ENCODE measurements at regions not wholly inside any gene's neighbourhood (a gene's known extent, or its start where the extent isn't known, plus 50 kb on each side); places are given as distances from the start of the nearest gene placed in this dataset.
"Not testable (repeated sequence)": the region's sequence is repeated elsewhere in the genome, so short reads cannot be mapped to it uniquely, and the experiment has no call there.

GRCh38 chr18:5704847-5705246 is 161.1 kb upstream of the EPB41L3 start:
- TF ChIP-seq CTCF (IDR thresholded peaks at IDR 0.05; ENCODE audit: partially characterized antibody, unreplicated experiment), result no peak
- no peak overlapping the region for H3K27ac Mint-ChIP-seq (ENCODE audit: unreplicated experiment)
- DNase-seq, result no peak
- H3K4me3 Mint-ChIP-seq (ENCODE audit: unreplicated experiment), result no peak overlapping the region
- H3K36me3 Mint-ChIP-seq (ENCODE audit: unreplicated experiment), result no peaks in the 10 kb centered on the region
- peaks cover 12% of the 10 kb centered on the region for H3K4me1 Mint-ChIP-seq (ENCODE audit: low read depth, unreplicated experiment)
- peaks cover 4% of the 10 kb centered on the region for H3K27me3 Mint-ChIP-seq (ENCODE audit: unreplicated experiment)
- H3K9me3 Mint-ChIP-seq (ENCODE audit: unreplicated experiment), result no peaks in the 10 kb centered on the region

DNA sequence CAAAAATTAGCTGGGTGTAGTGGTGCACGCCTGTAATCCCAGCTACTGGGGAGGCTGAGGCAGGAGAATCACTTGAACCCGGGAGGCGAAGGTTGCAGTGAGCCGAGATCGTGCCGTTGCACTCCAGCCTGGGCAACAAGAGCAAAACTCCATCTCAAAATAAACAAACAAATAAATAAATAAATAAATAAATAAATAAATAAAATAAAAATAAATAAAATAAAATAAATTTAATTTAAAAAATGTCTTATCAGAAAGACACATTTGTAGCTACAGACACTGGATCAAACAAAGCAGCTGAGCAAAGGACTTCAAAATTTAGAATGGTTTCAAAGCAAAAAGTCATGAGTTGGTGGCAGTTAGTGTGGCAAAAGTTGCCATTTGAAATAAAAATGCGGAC is 158.2 kb upstream of the EPB41L3 start:
- not testable (repeated sequence) for H3K36me3 Mint-ChIP-seq (ENCODE audit: unreplicated experiment); H3K9me3 Mint-ChIP-seq (ENCODE audit: unreplicated experiment); H3K27ac Mint-ChIP-seq (ENCODE audit: unreplicated experiment); H3K27me3 Mint-ChIP-seq (ENCODE audit: unreplicated experiment); DNase-seq; H3K4me3 Mint-ChIP-seq (ENCODE audit: unreplicated experiment)
- peaks cover 19% of the 10 kb centered on the region for H3K4me1 Mint-ChIP-seq (ENCODE audit: low read depth, unreplicated experiment)

GRCh38 chr18:5693699-5694294 is 150.0 kb upstream of the EPB41L3 start:
- Mint-ChIP-seq H3K36me3 (ENCODE audit: unreplicated experiment) (no peaks in the 10 kb centered on the region), H3K27ac (ENCODE audit: unreplicated experiment) (no peak overlapping the region), H3K4me1 (ENCODE audit: low read depth, unreplicated experiment) (no peaks in the 10 kb centered on the region), H3K27me3 (ENCODE audit: unreplicated experiment) (peaks cover 2% of the 10 kb centered on the region), H3K9me3 (ENCODE audit: unreplicated experiment) (peaks cover 1% of the 10 kb centered on the region), H3K4me3 (ENCODE audit: unreplicated experiment) (no peak overlapping the region)
- DNase-seq, result no peak
- TF ChIP-seq CTCF (IDR thresholded peaks at IDR 0.05; ENCODE audit: partially characterized antibody, unreplicated experiment), result no peak

DNA sequence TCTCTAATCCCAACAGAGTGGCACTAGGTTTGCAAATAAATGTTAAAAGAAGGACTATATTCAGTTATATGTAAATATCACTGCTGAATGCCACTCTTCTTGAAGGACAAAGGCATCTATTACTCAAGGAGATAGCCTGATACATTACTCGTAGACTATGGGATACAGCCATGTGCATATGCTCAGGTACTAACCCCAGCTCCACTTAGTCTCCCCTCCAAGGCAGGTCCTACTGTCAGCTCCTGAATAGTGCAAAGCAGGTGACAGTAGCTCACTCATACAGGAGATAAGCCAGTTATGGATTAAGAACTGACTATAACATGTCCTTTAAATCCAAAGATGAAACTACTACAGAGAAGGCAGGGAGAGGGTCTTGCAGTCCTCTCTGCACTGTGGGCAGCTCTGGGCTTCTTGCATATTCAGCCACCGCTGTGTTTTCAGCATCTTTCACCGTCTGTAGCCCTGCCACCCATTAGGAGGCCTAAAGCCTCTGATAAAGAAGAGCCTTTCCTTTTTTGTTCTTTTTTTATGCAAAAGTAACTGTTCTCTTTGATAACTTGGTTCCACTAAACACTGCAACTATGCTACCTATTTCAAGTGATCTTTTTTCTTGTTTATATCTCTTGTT is 135.1 kb upstream of the EPB41L3 start:
- Mint-ChIP-seq H3K4me1 (ENCODE audit: low read depth, unreplicated experiment) (no peaks in the 10 kb centered on the region), H3K9me3 (ENCODE audit: unreplicated experiment) (no peaks in the 10 kb centered on the region), H3K4me3 (ENCODE audit: unreplicated experiment) (no peak overlapping the region), H3K27me3 (ENCODE audit: unreplicated experiment) (no peaks in the 10 kb centered on the region), H3K36me3 (ENCODE audit: unreplicated experiment) (no peaks in the 10 kb centered on the region), H3K27ac (ENCODE audit: unreplicated experiment) (no peak overlapping the region)
- TF ChIP-seq CTCF (IDR thresholded peaks at IDR 0.05; ENCODE audit: partially characterized antibody, unreplicated experiment), result no peak
- no peak for DNase-seq

DNA sequence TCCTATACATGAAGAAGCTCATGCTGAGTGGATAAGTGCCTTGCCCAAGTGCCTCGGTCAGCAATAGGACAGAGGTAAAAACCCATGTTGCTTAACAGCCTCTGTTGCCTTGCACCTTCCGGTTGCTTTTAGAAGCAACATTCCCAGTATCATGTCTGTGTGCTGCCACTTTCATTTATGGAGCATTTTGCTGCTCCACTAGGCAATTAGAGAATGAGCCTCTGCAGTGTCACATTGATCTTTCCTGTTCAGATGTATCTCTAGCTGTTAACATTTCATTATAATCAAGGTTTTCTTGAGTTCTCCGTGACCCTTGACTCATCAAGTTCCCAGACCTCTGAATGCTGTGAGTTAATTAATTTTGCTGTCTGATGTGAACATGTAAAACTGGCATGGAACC is 134.5 kb upstream of the EPB41L3 start:
- H3K27me3 Mint-ChIP-seq (ENCODE audit: unreplicated experiment), result no peaks in the 10 kb centered on the region
- no peaks in the 10 kb centered on the region for H3K4me1 Mint-ChIP-seq (ENCODE audit: low read depth, unreplicated experiment)
- H3K36me3 Mint-ChIP-seq (ENCODE audit: unreplicated experiment), result no peaks in the 10 kb centered on the region
- DNase-seq, result no peak
- H3K9me3 Mint-ChIP-seq (ENCODE audit: unreplicated experiment), result no peaks in the 10 kb centered on the region
- no peak for TF ChIP-seq CTCF (IDR thresholded peaks at IDR 0.05; ENCODE audit: partially characterized antibody, unreplicated experiment)
- no peak overlapping the region for H3K27ac Mint-ChIP-seq (ENCODE audit: unreplicated experiment)
- no peak overlapping the region for H3K4me3 Mint-ChIP-seq (ENCODE audit: unreplicated experiment)
